GM19468 (cell line): ENCODE measurements at regions not wholly inside any gene's neighbourhood (a gene's known extent, or its start where the extent isn't known, plus 50 kb on each side); places are given as distances from the start of the nearest gene placed in this dataset.
"Not testable (repeated sequence)": the region's sequence is repeated elsewhere in the genome, so short reads cannot be mapped to it uniquely, and the experiment has no call there.

Experiments used
- ATAC-seq: cut with Tn5 transposase; IDR thresholded peaks from one replicate; pipeline ENCODE4 v1.9.1; 2021; ENCODE audit warnings: mild to moderate bottlenecking, moderate library complexity, moderate number of reproducible peaks; ENCODE audit not compliant: unreplicated experiment; ENCODE audit errors: extremely low read depth

GRCh38 chr7:68025369-68025768 is 1028.7 kb downstream of the TYW1 start:
- ATAC-seq = no peak

GRCh38 chr7:68030530-68030929 is 1033.9 kb downstream of the TYW1 start:
- no peak for ATAC-seq

GRCh38 chr7:68031180-68031943 is 1034.7 kb downstream of the TYW1 start:
- no peak for ATAC-seq

GRCh38 chr7:68038621-68039314 is 1042.1 kb downstream of the TYW1 start:
- no peak for ATAC-seq

GRCh38 chr7:68041554-68041953 is 1044.9 kb downstream of the TYW1 start:
- no peak for ATAC-seq

- no peak for ATAC-seq
These were observed 1046.9 kb downstream of the TYW1 start for GRCh38 chr7:68043546-68043945.

- ATAC-seq = no peak
These were observed 1054.0 kb downstream of the TYW1 start for GRCh38 chr7:68050627-68051026.

GRCh38 chr7:68058014-68058413 is 1061.4 kb downstream of the TYW1 start:
- ATAC-seq = no peak

GRCh38 chr7:68063171-68063570 is 1066.5 kb downstream of the TYW1 start:
- ATAC-seq = no peak

GRCh38 chr7:68065581-68065980 is 1068.9 kb downstream of the TYW1 start:
- ATAC-seq = no peak

GRCh38 chr7:68067845-68068244 is 1071.2 kb downstream of the TYW1 start:
- ATAC-seq = no peak

GRCh38 chr7:68070992-68071391 is 1074.4 kb downstream of the TYW1 start:
- ATAC-seq = no peak

- ATAC-seq = no peak
These were observed 1077.1 kb downstream of the TYW1 start for GRCh38 chr7:68073701-68074100.

GRCh38 chr7:68074242-68074641 is 1077.6 kb downstream of the TYW1 start:
- ATAC-seq = no peak

GRCh38 chr7:68078157-68078710 is 1081.6 kb downstream of the TYW1 start:
- ATAC-seq = no peak

- not testable (repeated sequence) for ATAC-seq
These were observed 1085.7 kb downstream of the TYW1 start for GRCh38 chr7:68082066-68082960.

GRCh38 chr7:68082961-68083657 is 1086.5 kb downstream of the TYW1 start:
- ATAC-seq = not testable (repeated sequence)

GRCh38 chr7:68087401-68087800 is 1090.8 kb downstream of the TYW1 start:
- ATAC-seq = no peak

GRCh38 chr7:68088879-68089278 is 1092.2 kb downstream of the TYW1 start:
- ATAC-seq = no peak

GRCh38 chr7:68090256-68090655 is 1093.6 kb downstream of the TYW1 start:
- not testable (repeated sequence) for ATAC-seq
